Smooth muscle cell of the brain vasculature (primary cell): ENCODE measurements at regions not wholly inside any gene's neighbourhood (a gene's known extent, or its start where the extent isn't known, plus 50 kb on each side); places are given as distances from the start of the nearest gene placed in this dataset.

Experiments used
- DNase-seq: peaks from one replicate; pipeline ENCODE4 v3.0.0-alpha.2; 2012; ENCODE audit warnings: low read depth, low spot score

DNA sequence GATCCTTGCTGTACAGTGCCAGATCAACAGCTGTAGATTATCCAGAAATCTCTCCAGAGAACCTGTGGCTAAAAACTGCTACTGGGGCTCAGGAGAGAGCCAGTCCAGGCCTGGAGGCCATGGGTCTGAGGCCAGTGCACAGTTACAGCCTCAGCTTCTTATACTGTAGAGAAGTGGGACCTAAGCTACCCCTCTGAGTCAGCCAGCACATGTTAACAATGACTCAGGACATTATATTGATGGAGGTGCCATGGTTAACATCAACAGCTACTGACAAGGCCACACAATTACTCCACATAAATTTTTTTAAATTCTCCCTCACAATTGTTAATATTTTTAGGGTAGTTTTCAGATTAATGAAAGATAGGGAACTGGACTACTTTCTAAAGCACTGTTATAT lies 138.5 kb downstream of the RBM26 start:
- no peak for DNase-seq

GRCh38 chr13:79258489-79258888 lies 147.6 kb downstream of the RBM26 start:
- no peak for DNase-seq

- no peak for DNase-seq
Measured at GRCh38 chr13:79246578-79246949, 159.5 kb downstream of the RBM26 start.

DNA sequence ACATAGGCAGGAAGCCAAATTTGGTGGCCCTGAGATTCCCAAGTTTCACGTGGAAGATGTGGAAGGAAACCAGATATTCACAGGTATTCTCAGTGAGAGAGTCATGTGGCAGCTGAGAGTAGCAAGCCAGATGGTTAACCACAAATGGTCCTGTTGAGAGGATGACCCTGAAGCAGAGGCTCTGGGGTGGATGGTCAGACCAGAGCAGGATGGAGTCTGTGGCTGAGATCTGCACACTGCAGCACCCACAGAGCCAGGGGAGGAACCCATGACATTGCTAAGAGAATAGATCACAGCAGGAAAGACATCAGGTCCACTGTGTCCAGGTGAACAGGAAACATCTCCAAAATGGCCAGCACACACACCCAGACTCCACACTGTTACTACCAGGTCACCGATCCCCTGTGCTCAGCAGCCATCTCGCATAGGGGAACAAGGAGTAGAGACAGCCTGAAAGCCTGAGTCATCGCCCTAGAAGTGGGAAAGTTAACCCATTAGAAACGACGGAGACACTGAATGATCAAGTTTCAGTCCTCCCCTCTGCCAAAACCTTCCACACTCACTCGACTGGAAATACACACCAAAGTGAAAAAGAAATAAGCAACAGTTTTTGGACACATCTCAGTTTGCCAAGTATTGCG lies 160.0 kb downstream of the RBM26 start:
- DNase-seq, result no peak

DNA sequence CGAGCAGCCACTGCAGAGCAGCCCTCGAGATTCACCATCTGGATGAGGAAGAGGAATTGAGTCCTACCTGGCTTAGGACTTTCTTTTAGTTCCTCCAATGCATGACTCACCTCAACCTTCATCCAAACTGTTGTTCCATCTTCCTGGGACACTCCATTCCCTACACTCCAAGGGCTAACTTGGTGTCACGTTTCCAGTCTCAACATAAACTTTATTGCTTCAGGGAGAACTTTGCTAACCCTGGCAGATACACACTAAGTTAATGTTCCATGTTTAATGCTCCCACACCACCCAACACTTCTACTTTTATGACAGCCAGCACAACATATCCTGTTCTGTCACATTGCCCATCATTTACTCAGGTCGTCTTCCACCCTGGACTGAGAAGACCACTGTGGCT lies 164.4 kb downstream of the RBM26 start:
- DNase-seq, result no peak

GRCh38 chr13:79237981-79238380 lies 168.1 kb downstream of the RBM26 start:
- DNase-seq, result no peak

GRCh38 chr13:79231887-79232286 lies 174.2 kb downstream of the RBM26 start:
- DNase-seq, result no peak

GRCh38 chr13:79229761-79230160 lies 176.3 kb downstream of the RBM26 start:
- no peak for DNase-seq

GRCh38 chr13:79228972-79229371 lies 177.1 kb downstream of the RBM26 start:
- DNase-seq, result no peak

- no peak for DNase-seq
Measured at GRCh38 chr13:79227418-79227817, 178.6 kb downstream of the RBM26 start.

GRCh38 chr13:79226938-79227337 lies 179.1 kb downstream of the RBM26 start:
- no peak for DNase-seq

DNA sequence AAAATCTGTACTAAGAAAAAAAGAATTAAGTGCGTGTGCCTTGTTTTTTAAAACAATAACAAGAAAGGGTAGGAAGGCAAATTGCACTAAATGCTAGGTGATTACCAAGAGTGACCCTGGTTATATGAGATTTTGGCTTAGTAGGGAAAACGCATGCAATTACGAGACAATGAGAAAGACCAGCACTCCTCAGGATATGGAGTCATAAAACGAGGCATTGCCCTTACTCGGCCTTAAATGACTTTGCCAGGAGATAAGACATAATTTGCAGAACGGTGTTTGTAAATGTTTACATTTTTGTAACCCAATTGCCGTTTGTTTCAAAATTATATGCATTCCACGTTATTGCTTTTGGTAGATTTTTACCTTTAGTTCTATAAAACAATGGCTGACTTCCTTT lies 179.8 kb downstream of the RBM26 start:
- DNase-seq, result no peak

DNA sequence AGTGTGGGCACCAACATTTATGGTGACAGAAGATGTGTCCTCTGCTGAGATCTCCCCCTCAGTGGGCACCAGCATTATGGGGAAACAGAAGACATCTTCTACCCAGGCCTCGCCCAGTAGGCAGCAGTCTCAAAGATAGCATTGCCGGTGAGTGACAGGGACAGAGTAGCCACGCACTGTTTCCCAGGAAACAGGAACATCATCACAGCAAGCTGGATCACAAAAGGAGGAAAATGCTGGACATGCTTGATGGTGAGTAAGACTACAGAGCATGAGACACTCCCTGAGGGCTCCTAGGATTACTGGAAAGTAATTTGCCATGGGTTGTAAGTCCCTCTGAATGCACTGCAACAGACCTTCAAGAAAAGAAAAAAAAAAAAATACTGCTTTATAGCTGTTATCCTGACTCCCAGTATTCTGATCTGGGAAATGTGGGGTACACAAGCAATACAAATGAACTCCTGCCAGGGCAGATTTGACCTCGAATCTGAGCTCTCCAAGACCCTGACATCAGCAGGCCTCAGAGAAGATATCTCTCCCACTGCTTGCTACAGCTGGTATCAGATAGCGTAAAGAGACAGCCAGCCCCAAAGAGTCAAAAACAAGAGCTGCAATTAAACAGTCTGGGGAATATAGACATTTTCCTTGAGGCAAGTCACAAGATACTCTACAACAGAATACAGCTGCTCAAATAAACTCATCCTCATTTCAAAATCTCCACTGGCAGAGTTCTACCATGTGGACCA lies 180.4 kb downstream of the RBM26 start:
- no peak for DNase-seq

DNA sequence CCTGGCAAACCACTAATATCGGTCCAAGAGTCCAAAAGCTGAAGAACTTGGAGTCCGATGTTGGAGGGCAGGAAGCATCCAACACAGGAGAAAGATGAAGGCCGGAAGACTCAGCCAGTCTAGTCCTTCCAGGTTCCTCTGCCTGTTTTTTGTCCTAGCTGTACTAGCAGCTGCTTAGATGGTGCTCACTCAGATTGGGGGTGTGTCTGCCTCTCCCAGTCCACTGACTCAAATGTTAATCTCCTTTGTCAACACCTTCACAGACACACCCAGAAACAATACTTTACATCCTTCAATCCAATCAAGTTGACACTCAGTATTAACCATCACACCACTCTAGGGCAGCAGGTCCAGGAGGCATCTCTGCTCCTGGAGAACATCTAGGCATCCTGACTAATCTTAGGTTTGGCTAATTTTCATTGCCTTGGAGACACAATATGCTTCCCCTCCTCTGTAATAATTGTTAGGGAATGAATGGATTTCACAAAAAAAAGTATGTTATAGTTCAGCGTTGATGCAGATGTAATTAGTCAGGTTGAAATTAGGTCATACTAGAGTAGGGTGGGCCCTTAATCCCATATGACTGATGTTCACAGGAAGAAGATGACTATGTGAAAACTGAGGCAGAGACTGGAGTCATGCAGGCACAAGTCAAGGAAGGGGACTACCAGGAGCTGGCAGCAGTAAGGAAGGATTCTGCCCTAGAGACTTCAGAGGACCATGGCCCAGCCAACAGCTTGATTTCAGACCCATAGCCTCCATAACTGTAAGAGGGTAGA lies 183.4 kb downstream of the RBM26 start:
- no peak for DNase-seq

- DNase-seq, result no peak
Measured at GRCh38 chr13:79212064-79212619, 193.9 kb downstream of the RBM26 start.

DNA sequence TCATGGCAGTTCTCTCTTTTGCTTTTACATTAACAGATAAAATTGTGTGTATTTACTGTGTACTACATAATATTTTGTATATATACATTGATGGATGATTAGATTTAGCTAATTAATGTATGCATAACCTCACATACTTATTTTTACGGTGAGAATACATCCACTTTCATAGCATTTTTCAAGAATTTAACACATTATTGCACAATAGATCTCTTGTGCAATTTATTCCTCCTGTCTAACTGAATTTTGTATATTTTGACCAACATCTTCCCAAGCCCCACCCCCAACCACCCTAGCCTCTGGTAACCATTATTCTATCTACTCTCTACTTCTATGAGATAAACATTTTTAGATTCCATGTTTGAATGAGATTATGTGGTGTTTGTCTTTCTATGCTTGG lies 194.7 kb downstream of the RBM26 start:
- no peak for DNase-seq

DNA sequence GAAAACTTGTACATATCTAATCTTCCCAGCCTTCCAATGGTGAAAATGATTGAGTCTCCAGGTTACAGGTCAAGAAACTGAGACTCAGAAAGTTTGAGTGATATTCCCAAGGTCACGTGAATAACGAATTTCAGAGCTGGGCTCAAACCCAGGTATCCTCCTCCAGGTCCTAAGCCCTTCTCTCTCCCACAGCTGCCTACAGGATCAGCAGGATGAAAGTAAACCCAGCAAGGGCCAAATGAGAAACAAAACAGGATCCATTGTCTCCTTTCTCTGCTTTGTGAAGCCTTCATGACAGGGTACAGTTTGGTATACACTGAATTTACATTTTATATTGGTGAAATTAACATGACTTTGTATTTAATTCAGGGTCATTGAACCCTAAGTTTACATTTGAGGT lies 208.1 kb downstream of the RBM26 start:
- DNase-seq, result no peak

DNA sequence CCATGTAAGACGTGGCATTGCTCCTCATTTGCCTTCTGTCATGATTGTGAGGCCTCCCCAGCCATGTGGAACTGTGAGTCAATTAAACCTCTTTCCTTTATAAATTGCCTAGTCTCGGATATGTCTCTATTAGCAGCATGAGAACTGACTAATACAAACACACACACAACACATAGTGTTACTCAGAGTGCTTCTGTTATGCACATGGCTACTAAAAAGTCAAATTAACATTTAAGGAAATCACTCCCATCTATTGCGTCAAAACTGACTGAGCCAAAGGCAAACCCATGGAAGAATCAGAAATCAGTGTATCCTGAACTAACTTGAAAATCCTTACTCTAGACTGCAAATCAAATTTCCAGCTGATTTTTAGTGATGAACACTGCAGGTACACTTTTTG lies 209.2 kb downstream of the RBM26 start:
- DNase-seq, result no peak

DNA sequence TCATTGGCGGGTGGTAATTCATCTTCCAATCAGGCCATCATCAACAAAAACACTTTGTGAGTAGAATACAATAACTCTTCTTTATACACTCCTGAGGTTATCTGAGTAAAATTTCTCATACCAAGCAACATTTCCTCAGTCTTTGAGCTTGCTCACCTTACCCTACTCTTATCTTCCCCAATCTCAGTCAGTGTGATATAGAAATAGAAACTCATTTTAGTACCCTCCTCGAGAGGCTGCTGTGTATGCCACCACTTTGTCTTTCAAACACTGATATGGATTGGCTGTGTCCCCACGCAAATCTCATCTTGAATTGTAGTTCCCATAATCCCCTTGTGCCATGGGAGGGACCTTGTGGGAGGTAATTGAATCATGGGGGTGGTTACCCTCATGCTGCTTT lies 209.7 kb downstream of the RBM26 start:
- no peak for DNase-seq

DNA sequence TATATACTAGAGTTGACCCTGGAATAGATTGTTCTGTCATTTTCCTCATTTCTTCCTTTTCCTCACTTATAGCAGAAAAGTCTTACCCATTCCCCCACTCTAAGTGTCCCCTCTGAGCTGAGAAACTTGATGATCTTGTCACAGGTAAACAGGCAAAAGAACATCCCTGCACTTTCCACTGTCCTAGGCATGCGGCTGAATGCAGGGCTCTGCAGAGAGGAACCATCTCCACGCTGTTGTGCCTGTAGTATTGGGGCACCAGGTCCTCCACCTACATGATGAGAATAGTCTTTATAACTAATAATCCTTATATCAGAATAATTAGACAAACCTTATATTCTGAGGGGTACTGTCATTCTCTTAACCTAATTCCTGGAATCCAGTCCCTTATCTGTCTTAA lies 211.3 kb downstream of the RBM26 start:
- DNase-seq, result no peak

GRCh38 chr13:79194272-79194671 lies 211.8 kb downstream of the RBM26 start:
- no peak for DNase-seq

DNA sequence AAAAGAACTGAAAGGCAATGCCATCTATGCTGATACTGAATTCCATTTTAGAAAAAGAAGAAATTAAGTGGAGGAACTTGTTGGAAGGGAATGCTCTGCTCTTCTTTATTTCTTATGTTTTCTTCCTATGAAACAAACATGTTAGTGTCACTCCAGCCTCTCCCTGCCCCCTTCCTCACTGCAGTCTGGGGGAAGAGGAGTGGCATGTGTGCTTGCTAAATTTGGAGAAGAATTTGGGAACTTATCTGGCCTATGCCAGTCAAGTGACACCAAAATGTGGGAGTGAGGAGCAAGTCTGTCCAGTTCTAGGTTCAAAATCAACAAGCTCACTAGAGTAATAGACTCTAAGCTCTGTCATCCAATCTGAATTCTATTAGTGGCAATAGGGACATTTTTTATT lies 214.6 kb downstream of the RBM26 start:
- DNase-seq, result no peak

DNA sequence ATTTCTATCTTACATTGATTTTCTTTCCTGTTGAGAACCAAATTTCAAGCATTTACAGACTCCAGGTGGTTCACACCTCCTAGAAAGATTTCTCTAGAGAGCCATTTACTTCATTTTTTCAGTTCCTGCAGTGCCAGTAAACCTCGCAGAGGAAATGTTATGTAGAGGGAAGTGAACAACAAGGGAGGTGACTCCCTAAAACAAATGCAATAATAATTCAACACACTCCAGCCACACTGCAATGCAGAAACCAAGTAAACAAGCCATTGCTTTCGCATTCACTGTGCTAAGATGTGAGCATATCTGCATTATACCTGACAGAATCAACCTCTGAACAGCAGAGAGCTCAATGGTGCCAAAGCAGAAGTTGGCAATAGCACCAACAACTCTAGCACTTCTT lies 215.1 kb downstream of the RBM26 start:
- DNase-seq, result no peak
